ENCODE measurements at regions not wholly inside any gene's neighbourhood (a gene's known extent, or its start where the extent isn't known, plus 50 kb on each side); places are given as distances from the start of the nearest gene placed in this dataset.

DNA sequence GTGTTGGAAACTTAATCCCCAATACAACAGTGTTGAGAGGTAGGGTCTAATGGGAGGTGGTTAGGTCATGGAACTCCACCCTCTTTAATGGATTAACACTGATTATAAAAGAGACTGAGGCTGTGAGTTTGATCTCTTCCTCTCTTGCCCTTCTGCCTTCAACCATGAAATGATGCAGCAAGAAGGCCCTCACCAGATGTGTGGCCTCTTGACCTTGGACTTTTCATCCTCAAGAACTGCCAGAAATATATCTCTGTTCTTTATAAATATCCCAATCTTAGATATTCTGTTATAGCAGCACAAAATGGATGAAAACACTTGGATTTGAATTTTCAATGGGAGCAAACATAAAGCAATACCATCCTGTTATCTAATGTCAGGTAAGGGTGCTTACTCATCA, 67.6 kb downstream of the NMUR2 start:
- DNase-seq: no peak

DNA sequence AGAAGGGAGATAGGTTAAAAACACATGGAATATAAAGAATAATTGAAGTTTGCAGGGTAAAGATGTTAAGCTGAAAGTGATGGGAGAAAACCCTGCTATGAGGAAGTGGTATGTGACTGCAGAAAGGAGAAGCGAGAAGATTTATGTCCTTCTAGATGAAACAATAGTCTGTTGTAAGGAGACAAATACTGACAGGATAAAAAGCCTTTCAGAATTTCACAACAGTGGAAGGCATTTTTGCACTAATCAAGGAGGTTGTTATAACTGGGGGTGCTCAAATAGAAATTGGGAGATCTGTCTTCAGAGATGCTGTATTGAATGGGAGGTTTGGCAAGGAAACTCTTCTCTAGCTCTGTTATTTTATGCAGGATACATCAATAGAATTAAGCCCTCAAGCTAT, 69.6 kb downstream of the NMUR2 start:
- DNase-seq: no peak

DNA sequence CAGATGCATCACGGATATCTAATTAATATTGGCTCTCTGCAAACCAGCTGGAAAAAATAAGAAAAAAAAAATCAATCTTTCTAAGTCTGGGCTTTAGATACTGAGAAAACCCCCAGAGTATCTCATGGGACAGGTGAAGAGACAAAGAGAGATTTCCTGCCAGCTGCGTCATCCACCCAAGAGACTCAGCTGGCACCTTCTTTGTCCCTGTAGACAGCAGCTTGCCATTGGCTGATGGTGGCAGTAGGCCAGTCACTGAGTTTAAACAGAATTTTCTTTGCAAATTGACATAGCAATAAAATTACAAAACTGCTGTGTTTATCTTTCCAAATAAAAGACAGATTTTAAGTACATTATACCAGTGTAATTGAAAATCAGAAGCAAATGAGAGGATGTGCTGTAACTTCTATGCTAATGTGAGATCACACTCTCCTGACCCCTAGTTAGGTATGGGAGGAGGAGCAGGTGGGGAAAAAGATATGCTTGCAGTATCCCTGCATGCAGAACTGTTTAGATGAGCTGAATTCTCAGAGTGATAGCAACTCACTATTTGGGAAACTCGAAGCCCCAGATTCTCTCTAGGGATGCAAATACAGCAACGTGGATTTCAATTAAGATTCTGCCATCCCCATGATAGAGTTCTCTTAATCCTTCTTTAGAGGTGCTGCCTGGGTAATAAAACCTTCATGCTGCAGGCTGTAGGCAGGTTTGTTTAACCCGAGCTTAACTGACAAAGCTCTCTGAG, 72.2 kb downstream of the NMUR2 start:
- no peak for DNase-seq

DNA sequence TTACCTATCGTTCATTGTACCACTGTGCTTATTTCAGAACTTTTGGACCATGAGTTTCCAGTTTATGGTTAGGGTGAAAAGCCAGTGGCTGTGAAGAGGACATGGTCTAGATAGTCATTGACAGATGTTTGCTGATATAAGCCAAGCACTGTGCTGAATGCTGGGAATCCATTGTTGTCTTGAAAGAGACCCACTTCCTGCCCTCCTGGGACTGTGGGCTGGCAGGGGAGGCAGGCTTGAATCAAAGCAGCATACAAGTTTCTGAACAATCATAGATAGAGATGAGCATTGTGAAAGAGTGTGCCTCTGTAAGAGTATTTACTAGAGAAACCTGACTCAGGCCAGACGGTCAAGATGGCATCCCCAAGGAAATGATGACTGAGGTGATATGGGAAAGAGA, 73.4 kb downstream of the NMUR2 start:
- no peak for DNase-seq

DNA sequence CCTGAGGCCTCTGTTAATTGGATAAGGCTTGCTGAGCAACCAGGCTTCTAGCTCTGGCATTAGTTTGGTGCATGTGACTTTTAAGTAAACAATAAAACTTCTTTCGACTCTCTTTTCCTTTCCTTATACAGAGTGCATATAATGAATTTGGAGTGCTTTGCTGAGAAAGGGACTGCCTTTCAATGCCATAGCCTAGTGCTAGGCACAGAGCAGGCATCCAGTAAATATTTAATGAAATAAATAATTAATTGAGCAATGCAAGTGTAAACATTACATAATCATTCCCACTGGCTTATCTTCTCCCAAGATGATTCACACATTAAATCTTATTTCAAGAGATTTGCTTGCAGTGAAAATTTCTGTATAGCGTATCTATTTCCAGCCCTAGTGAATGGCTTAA, 74.1 kb downstream of the NMUR2 start:
- DNase-seq: no peak

DNA sequence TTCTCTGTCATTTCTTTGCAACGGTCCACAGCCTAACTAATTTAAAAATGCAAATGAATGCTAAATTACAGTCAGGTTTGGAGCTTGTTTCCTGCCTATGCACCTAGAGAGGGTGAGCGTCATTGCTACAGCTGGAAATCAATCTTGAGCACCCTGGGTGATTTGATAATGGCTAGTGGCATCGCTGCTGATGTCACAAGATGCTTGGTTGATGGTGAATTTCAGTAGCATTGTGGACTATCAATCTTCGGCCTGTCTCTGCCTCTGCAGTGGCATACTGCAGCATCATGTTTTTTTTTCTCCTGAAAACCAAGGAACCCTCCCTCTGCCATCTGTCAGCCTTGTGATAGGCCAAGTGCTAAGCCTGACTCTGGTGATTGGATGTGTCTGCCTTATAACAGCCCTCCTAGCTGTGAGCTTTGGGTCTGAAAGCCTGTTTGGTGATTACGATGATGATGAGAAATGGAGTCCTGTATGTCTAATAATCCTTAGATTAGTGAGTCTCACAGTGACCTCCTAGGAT, 75.3 kb downstream of the NMUR2 start:
- DNase-seq: no peak

DNA sequence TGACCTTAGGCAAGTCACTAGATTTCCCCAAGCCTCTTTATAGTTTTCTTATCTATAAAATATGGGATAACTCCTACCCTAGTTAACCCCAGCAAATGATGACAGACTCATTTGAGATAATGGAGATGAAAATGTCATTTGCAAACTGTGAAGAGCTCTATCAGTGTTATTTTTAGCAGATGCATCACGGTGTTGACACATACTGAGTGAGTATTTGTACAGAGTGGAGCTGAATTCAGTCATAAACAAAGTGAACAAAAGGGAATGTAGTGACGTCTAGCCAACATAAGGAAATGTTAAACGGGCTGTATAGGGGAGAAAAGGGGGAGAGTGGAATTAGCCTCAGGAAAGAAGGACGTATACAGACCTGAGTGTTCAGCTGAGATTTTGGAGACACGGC, 75.9 kb downstream of the NMUR2 start:
- DNase-seq: no peak

DNA sequence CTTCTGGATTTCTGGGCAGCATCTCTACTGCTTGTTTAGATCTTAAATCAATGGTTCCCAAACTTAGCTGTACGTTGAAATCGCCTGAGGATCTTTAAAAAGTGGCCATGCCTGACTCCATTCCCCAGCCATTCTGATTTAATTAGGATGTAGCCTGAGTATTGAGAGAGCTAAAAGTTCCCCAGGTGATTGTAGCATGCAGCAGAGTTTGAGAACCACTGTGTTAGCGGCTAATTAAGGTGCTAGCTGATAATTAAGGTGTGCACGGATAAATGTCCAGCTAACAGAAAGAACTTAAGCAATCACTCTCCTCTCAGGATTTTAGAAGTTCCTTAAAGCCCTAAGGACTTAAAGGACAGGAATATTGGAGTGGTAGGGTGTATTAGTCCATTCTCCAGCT, 89.1 kb downstream of the NMUR2 start:
- DNase-seq: no peak

DNA sequence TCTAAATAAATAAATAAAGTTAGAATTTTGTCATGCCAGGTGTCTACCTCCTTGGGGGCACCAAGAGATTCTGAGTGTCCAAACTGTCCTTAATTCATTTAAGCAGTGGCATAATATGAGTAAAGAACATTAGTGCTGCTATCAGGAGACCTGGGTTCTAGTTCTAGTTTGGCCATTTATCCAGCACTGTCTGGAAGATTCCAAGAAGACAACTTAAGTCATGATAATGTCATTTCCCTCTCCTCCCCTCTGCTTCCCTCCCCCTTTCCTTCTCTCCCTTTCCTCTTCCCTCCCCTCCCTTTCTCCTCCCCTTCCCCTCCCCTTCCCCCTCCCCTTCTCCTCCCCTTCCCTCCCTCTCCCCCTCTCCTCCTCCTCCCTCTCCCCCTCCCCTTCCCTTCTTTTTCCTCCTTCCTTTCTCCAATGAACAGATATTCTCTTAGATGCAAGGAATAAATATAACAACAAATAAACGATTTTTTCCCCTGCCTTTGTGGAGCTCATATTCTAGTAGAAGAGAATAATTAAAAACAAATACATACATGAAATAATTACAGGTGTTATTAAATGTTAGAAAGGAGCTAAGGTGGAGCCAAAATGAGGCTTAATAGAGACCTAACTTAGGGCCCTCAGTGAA, 90.8 kb downstream of the NMUR2 start:
- DNase-seq: no peak

DNA sequence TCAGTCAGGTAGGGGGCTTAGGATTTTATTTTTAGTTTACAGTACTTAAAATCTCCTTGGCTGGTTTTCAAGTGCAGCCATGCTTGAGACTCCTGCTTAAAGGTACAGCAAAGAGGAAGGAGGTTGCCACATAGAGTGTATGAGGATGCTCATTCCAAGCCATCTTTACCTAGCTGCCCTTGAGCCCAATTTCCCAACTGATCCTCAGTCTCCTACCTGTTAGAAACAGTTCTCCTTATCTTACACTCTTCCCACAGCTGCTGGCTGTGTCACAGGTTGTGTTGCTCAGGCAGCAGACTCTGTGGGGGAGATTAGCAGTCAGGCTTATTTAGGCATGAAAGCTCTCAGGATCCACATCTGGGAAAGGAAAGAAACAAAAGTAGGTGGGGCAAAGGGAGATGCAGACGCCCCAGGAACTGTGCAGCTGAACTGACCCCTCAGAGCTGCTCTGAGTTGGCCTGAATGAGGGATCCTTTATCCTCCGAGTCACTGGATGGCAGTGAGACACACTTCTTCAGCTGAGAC, 95.1 kb downstream of the NMUR2 start:
- no peak for DNase-seq

DNA sequence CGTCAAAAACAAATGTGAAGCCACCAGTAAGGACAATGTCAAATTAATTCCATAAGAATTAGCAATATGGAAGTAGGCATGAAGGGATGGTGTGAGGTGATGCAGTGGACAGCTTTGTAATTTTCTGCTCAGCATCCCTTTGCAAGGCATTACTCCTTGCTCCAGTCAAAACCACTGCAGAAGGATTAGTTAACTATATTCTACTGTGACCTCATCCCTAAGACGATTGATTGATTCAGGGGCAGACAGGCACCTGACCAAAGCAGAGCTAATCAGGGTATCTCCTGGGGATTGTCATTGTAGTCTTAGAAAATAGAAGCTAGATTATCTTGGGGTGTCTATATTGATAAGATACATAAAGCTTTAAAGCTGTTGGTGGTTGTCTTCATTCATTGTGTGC, 98.7 kb downstream of the NMUR2 start:
- no peak for DNase-seq

DNA sequence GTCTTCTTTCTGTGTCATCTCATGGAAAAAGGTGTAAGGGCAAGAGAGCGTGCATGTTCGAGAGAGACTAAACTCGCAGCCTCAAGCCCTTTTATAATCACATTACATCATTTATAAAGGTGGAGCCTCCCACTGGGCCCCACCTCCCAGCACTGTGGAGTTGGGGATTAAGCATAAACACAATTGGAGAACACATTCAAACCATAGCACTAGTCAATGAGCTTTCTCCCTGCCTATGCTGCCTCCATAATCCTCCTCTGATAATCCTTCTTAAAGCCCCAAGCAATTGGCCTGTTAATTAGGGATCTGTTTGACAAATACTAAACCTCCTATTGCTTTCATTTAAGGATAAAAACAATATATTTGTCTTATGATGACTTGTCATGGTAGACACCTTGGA, 99.6 kb downstream of the NMUR2 start:
- DNase-seq: no peak

DNA sequence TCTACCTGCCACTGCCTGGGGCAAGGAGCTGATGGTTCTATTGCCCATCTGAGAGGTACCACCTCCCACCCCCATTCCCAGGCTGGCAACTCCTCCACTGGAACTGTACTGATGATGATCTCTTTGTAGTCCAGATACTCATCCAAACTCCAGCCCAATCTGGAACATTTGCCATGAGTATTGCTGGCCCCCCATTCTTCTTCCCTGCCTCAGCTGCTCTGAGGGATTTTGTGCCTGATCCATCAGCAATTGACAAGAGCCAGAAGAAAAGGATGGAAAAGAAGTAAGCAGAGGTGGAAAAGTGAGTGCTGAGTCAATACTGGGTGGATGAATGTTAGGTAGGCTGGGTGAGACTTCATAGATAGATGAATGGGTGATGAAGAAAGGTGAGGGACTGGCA, 101.2 kb downstream of the NMUR2 start:
- DNase-seq: no peak

DNA sequence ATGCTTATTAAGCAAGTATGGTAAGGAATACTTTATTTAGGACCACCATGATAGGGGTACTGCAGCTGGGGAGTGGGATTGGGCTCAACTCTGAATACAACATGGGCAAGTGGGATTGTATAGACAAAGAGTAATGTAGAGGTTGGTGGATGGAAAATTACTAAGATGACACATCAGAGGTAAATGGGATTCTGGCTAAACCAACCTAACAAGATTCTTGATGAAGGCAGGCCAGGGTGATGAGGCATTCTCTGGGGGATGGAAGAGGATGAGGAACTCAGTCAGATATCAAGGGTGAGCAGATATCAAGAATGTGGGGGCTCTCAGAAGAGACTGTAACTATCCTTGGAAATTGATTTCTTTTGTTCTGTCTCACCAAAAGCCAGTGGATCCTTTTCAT, 107.2 kb downstream of the NMUR2 start:
- no peak for DNase-seq

DNA sequence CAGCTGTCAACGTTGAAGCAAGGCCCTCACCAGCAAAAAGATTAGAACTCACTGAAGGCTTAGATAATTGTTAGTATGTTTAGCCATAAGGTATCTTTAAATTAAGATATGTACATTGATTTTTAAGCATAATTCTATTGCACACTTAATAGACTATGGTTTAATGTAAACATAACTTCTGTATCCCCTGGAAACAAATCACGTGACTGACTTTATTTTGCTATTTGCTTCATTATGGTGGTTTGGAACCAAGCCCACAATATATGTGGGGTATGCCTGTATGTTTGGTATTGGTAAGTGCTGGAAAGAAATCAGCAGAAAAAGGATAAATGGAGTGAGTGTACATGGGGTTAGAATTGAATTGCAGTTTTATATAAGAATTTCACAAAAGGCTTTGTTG, 111.9 kb downstream of the NMUR2 start:
- no peak for DNase-seq

DNA sequence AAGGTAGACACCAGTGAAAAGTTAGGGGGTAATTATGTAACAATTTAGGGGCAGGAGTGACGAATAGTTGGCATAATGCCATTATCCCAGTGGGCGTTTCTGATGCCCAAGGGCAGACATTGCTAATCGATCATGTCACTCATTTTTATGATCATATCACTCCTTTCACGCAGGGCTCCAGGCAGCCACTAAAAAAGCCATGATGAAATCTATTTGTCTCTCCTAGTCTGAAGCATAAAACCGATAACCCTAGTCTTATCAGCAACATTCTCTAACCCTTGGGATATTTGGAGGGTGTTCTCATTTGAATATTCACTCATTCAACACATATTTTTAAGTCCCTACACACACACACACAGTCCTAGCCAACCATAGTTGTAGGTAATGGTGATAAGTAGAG, 114.9 kb downstream of the NMUR2 start:
- no peak for DNase-seq

DNA sequence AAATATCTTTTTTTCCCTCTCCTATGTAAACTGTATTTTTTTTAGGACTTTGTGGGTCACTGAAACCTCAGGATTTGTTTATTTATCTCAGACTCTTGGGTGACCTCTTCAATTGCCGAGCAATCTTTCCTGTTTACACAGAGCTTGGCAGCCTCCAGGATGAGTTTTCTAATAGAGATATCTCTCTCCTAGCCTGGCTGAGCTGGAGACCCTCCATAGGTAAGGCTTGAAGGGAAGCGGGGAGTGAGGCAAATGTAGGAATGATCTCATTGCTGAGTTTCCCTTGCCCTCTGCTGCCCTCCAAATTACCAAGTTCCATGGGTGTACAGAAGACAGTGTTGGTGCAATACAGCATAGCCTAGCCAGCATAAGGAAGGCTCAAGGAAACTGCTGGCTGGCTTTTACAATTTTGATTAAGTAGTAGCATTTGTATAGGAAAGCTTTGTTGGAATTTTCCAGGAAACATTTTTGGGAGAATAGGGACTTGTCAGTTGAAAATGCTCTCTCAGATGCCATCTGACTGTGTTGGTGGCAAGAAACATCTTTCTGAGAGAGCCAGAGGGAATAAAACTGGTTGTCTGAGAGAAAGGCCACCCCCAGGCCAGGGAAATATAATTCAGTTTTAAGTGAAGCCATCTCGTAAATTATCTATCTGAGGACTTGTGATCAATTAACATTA, 116.0 kb downstream of the NMUR2 start:
- no peak for DNase-seq

DNA sequence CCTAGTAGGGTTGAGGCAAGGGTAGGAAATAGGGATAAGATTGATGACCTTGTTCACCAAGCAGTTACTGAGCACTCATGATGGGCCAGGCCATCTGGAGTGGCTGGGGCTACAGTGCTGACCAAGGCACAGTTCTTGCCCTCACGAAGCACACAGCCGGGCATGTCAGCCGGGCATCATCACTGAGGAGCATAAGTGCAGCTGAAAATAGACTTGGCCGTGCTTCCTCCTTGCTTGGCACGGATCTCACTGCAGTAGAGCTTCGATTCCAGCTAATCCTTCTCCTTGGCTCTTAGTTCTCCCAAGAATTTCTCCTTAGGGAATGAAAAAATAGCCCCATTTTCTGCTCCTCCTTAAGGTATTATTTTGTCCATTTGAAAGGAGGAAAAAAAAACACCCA, 116.6 kb downstream of the NMUR2 start:
- DNase-seq: no peak

DNA sequence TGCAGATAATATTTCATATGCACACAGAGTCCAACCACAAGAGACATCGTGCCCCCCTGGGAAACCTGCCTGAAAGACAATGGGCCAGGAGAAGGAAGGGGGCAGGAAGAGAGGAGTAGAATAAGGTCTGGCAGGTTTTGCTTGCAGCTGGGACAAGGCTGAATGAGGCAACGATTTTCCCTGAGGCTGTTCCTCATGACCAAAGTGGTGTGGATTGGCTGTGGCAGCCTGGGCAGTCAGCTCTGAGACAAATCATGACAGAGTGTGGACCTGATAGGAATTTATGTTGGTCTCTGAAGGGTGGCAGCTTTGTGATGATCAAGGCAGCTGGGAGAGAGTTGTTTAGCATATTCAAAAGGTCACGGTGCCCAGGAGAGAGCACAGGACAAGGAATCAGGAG, 119.3 kb downstream of the NMUR2 start:
- no peak for DNase-seq

DNA sequence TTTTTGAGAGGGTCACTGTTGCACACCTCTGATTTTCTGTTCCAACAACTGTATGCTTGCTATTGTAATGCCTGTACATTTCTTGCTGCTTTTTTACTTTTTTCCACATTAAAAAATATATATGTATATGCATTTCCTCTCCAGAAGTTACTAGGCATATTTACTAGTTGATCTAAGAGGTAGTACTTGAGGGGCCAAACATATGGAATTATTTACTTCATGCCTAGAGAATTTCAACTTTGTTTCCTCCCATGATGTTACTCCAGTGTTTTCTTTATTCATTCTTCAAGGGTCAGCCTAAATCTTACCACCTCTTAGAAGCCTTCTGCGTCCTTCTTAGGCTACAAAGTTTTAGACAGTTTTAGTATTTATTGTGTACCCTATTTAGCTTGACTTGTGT, 122.7 kb downstream of the NMUR2 start:
- no peak for DNase-seq

DNA sequence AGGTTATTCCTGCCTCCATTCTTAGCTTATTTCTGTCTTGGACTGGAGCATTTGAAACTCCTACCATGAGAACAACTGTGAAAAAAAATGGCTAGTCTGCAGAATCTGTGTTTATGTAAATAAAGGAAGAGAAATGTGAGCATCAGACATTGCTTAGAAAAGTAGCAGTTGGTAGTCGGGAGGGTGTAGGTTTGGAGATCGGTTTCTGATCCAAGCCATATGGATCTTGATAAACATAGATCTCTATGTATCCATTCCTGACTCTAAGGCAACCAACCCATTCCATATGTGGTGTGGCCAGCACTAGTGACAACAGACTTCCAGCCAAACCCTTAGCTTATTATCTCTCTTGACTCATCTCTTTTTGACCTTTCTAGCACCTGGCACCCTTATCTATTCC, 127.1 kb downstream of the NMUR2 start:
- DNase-seq: no peak

DNA sequence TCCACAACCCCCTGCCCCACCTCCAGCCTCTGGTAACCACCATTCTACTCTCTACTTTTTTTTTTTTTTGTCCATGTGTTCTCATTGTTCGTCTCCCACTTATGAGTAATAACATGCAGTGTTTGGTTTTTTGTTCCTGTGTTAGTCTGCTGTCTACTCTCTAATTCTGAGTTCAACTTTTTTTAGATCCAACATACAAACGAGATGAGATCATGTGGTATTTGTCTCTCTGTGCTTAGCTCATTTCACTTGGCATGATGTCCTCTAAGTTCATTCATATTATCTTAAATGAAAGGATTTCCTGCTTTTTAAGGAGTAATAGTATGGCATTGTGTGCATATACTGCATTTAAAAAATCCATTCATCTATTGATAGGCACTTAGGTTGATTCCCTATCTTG, 130.9 kb downstream of the NMUR2 start:
- DNase-seq: no peak

DNA sequence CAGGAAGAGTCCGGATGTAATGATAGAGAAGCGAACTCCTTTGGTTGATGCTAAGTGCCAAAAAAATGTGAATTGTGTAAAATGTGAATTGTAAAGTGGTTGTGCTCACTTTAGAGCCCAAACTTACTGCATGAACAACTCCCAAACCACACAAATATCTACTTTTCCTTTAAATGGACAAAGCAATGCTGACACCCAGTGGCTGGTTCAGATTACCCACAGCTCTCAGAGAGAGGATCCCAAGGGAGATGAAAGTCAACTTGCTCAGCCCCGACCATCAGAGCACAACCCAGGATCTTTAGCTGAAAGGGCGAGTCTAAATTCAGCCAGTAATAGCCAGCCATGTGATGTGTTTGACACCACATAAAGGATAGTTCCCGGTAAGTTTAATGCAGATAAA, 133.7 kb downstream of the NMUR2 start:
- DNase-seq: no peak

DNA sequence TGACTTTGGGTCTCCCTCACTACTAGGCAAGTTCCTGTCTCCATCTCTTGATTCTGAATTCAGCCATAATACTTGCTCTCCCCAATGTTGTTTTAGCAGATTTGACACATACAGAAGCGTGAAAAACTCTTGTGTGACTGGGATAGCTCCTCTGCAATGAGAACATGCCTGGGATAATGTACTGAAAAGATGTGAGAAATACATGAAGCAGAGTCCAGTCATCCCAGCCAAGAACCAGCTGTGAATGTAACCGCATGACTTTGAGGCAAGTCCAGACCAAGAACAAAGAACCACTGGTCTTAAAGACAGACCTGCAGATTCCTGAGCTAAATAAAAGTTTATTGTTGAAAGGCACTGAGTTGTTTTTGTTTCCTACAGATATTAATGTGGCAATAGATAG, 135.0 kb downstream of the NMUR2 start:
- DNase-seq: no peak

Measured in stimulated activated naive CD4-positive, alpha-beta T cell treated with Interleukin-2 at 50 U/mL for 16 hours (primary cell).